Stimulated activated CD4-positive, alpha-beta T cell treated with anti-CD3 and anti-CD28 coated beads, Interleukin-4, amount 100 ng/mL, for 1 hour (primary cell): ENCODE measurements at regions not wholly inside any gene's neighbourhood (a gene's known extent, or its start where the extent isn't known, plus 50 kb on each side); places are given as distances from the start of the nearest gene placed in this dataset.
A peak's percentile ranks its signal among the peaks of the same experiment; 100 is the strongest.

ENCODE experiments used
- DNase-seq: peaks from one replicate; pipeline ENCODE4 v3.0.0-alpha.2; 2020

GRCh38 chr15:101124731-101125451 is 127.0 kb downstream of the CHSY1 start:
- no peak for DNase-seq

DNA sequence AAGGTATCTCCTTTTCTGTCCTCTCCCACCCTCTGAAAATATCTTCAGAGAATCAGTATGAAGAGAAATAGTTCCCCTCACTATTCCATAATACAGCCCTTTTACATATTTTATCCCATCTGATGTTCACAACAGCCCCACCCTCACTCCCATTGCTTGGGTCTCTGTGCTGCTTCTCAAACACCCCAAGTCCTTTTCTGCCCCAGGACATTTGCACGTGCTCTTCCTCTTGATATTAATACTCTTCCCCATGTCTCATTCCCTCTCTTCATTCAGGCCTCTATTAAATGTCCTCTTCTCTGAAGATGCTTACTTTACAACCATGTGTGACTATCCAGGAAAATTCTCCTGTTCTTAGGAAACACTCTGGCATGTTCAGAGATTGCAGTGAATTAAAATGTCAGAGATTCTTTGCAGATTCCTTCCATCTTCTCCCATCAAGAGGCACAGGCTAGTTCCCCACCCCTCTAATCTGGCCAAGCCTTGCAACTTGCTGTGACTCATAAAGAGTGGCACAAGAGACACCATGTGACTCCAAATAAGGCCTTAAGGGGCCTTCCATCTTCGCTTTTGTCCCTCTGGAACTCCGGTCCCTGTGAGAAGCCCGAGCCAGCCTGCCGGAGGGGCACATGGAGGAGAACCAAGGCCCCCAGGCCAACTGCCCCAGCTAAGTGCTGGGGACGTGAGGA is 128.5 kb downstream of the CHSY1 start:
- no peak for DNase-seq

DNA sequence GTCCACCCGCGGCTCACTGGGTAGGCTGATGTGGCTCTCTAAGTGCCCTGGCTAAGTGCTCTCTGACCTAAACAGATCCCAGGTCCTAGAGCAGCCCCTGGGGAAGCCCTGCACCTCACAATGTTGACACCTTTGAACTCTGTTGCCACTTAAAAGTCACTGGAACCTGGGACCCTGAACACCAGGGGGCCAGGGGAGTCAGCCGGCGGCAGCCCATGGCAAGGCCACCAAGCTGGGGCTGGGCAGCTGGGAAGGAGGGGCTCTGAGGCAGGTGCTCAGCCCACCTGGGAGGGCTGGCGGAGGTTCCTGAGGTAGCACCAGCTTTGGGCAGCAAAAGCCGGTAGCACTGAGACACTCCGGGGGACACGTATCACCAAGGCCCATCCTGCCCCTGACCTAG is 129.0 kb downstream of the CHSY1 start:
- no peak for DNase-seq

- no peak for DNase-seq
Measured at GRCh38 chr15:101122266-101122665, 129.6 kb downstream of the CHSY1 start.

GRCh38 chr15:101121511-101122090 is 130.2 kb downstream of the CHSY1 start:
- DNase-seq = peak; percentile 41

GRCh38 chr15:101120987-101121386 is 130.9 kb downstream of the CHSY1 start:
- no peak for DNase-seq

GRCh38 chr15:101120473-101120872 is 131.4 kb downstream of the CHSY1 start:
- no peak for DNase-seq
